H4 (cell line): ENCODE measurements at regions not wholly inside any gene's neighbourhood (a gene's known extent, or its start where the extent isn't known, plus 50 kb on each side); places are given as distances from the start of the nearest gene placed in this dataset.

Experiments
- DNase-seq: peaks from one replicate; pipeline ENCODE4 v3.0.0-alpha.2; 2015; ENCODE audit warnings: low spot score

DNA sequence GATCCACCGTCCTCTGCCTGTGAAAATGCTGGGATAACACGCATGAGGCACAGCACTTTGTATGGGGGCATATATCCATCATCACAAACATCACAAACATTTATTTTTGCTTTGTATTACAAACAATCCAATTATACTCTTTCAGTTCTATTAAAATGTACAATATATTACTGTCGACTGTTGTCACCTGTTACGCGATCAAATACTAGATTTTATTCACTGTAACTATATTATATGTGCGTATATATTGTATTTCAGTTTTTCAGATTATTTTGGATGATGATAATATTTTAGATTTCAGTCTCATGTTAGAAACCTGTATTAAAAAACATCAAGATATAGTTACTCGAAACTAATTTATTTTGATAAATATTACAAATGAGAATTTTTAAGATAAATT is 998.3 kb downstream of the EFNB2 start:
- no peak for DNase-seq

DNA sequence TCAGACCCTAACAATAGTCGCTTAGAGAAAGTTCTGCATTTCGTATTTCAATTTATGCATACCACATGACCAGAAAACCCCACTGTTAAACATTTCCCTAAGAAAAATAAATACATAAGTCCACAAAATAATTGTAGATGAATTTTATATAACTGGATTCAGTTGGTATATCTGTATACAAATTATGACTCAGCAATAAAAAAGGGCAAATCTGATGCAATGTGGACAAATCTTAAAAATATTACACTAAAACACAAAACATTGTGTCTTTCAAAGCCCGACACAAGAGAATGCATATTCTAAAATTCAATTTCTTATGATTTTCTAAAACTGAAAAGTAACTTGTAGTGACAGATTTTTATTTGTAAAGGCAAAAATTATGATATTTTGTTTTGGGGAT is 1005.0 kb downstream of the EFNB2 start:
- no peak for DNase-seq

DNA sequence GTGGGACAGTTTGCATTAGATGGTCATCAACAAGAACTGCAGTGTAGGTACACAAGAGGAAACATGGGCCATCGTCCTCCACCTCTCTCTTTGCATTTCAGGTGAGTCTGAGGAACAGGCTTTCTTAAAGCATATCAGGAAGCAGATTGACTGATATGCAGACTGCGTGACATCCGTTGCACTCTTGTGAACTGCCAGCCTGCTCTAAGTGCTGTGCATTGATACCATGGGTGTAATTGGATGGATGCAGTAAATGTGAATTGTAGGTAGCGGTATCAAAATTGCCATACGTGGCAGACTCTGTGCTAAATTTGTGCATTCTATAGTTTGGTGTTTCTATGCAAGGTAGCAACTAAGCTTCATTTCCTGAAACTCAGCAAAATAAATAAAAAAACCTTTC is 1008.3 kb downstream of the EFNB2 start:
- DNase-seq, result no peak

DNA sequence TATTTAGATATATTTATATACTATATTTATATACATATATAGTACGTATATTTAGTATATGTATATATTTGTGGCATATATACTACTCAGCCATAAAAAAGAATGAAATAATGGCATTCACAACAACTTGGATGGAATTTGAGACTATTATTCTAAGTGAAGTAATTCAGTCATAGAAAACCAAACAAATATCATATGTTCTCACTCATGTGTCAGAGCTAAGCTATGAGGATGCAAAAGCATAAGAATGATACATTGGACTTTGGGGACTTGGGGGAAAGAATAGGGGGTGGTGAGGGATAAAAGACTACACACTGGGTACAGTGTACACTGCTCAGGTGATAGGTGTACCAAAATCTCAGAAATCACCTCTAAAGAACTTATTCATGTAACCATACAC is 1015.7 kb downstream of the EFNB2 start:
- DNase-seq, result no peak

DNA sequence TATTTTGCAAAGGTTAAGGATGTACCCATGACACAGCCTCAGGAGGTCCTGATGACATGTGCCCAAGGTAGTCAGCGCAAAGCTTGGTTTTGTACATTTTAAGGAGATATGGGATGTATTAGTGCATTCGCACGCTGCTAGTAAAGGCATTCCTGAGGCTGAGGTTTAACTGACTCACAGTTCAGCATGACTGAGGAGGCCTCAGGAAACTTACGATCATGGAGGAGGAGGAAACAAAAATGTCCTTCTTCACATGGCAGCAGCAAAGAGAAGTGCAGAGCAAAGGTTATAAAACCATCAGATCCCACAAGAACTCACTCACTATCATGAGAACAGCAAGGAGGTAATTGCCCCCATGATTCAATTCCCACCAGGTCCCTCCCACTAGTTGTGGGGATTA is 1017.4 kb downstream of the EFNB2 start:
- peak; percentile 30 for DNase-seq

DNA sequence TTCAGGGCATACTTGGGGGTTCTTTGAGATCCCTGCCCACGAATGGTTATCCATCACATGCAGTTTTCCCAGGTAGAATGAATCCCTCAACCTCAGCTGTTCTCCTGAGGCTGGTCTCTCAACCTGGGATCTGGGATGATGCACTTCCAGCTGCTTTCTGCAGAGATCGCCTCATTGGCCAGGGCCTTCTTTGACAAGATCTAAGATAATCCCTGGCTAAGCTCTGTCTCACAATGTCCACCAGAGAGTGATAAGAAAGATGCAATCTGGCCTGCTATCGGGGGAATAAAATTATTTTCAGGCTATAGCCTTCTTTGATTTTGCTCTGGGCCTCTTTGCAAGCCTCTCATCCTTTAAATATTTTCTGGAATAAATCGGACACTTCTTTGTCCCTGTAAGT is 1021.1 kb downstream of the EFNB2 start:
- no peak for DNase-seq

DNA sequence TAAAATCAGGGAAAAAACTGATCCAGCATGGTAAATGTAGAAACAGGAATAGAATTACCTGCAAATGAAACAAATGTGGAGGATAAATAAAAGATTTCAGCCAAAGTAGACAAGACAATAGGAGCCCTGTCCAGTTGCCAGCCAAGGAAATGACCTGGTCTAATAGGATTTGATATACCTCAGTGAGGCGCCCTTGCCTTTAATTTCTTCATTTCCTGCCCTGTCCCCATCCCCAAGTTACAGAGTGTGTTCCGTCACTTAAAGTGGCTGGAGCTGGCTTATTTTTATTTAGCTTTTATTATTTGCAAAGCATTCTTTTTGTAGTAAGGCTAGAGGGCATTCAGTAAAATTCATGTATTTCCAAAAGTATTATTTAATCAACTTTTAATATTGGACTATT is 1022.0 kb downstream of the EFNB2 start:
- DNase-seq, result no peak

DNA sequence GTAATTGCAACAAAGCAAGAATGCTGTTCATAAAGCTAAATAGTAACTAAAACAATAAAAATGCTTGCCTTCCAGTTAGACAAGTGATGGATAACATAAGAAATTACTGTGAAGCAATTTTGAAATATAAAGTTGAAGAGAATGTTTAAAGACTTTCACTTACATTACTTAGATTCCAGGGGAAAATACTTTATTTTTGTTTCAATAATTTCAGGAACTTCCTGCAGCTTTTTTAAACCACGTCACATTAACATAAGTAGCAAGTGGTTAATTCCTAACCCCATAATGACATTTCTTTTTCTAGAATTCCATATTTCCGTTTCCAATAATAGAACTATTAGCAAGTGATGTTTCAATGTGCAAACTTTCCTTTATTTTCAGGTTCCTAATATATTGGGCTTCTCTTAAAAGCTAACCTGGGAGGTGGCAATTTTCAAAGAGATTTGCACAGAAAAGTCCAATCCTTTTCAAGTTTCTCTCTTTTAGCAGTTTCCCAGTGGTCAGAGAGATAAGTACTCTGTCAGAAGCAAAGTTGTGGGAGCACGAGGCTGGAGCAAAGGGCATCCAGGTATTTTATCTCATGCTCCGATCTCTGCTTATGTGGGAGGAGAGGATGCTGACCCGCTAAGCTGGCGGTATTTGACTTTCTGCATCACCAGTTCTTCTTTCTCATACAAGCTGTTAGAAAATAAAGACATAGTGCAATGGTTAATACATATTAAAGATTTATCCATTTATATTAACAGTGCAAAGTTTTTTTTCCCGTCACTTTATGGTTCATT is 1025.3 kb downstream of the EFNB2 start:
- no peak for DNase-seq

DNA sequence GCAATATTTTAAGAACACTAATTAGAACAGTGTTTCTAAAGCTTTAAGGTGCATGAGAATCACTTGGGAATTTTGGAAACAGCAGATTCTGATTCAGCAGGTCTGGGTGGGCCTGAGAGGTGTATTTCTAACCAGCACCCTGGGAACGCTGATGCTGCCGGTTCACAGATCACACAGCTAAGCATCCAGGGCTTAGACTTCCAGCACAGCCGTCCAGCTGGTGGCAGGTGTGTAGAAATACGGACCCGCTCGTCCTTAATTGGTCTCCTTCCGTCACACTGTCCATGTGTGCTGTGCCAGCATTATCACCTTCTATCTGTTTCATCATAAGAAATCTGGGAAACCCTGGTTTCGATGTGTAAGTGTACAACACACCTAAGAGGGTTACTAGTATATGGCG is 1029.0 kb downstream of the EFNB2 start:
- DNase-seq, result no peak

DNA sequence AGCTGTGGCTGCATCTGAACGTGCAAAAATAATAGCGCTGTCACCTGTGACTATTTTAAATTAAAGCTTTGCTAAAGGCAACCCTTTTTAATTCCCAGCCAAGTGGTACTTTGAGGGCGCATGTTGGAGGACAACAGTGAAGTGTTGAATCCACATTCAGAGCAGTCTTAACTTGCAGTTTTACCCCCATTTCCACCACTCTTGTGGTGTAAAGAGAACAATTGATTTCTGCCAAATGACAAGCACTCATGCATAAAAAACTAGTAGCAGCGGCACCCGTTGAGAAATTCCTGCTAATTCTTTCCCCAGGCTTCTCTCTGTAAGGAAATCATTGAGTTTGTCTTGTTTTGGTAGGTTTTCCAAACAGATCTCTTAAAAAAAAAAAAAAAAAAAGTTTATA is 1033.3 kb downstream of the EFNB2 start:
- DNase-seq, result no peak

DNA sequence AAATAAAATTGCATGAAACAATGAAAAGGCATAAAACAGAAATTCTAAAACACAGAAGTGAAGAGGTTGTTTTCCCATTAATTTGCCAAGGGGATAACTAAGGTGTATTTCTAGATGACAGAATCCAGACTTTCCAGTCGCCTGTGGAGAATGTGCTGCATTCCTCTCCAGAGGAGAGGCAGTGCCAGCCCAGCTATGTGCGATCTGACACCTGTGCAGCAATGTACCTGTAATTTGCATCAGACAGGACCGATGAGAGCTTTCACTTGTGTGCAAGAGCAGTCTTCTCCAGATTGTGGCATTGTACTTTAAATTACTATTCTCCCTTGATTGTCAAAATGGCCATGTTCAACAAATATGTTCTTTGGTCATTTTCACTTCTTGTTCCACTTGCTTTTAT is 1037.9 kb downstream of the EFNB2 start:
- no peak for DNase-seq

DNA sequence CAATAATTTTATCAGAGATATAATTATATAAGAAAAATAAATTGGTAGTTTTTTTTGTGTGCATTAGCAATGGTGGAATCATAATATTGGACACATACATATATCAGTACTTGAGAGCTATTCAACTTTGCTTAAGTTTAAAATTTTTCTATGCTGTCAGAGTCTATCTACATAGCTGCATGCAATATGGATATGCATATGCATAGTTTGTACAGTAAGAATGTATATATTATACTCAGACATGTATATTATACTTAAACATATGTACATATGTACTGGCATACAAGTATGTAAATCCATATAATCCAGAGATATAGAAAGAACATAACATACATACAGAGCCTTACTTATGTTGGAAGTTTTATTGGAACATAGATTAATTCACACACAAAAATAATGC is 1043.2 kb downstream of the EFNB2 start:
- no peak for DNase-seq

DNA sequence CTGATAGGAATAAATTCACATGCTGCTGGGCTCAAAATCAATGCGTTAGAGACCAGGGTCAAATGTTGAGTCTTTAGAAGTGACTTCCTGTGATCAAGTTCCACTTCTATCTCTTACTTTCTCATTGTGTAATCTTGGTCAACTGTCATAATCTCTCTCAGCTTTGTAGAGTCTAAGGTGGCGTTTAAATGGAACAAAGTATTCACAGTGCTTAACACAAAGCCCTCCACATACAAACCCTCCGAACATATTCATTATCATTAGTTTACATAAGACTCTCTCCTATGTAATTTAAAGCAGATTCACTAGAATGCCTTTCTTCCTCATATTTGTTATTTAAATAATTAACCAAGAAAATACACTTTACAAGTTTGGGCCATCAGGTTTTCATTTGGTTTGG is 1044.1 kb downstream of the EFNB2 start:
- DNase-seq, result no peak

DNA sequence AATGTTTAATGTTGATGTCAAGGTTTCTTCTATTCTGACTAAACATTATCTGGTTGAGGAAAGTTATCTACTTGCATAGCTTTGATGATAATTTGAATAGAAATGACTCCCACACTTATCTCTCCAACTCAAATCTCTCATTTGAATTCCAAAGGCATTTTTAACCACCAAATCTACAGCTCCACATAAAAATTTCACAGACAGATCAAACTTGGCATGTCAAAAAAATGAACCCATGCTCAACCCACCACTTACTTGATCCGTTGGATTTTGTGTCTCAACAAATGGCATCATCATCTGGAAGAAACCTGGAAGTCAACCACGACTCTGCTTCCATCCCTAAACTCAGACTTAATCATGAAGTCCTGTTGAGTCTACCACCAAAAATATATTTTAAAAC is 1050.4 kb downstream of the EFNB2 start:
- DNase-seq, result no peak

DNA sequence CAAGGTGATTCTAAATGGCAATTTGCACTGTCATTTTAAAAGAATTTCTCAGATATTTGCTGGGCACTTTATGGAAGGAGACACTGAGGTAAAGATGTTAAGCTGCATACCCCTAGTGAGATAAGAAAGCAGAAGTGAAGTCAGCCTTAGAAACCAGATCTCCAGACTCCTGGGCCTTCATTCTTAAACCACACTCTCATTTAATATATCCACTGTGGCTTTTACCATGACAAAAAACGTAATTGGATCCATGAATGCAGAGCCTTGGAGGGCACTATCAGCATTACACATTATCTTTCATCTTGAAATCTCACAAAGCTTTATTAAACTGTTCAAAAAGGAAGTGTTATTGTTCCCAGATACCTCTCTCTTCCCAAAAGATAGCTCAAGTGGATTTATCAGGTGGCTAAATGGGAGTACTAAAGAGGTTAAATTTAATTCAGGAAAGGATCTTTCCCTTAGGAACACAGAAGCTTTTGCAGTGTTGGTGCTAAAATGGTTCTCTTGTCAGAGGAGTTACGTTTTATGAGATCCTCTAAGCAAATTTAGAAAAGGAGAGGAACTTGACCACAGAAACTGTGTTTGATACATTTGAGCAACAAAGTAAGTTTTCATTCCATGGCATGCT is 1060.4 kb downstream of the EFNB2 start:
- no peak for DNase-seq

DNA sequence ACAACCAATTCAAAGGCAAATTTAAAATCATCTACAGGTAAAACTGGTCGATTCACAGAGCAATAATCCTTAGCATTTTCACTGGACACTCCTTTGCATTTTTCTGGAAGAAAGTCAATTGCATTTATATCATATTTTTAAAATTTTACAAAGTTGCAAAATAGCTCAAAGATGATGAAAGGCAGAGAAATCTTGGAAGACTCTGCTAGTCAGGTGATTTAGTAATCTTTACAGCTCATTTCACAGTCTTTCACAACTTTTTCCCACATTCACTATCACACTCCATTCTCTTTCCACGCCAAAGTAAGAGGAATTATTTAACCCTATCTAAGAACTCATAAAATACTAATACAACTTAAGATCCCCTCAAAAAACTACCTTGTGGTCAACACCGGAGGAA is 1063.8 kb downstream of the EFNB2 start:
- DNase-seq, result no peak

DNA sequence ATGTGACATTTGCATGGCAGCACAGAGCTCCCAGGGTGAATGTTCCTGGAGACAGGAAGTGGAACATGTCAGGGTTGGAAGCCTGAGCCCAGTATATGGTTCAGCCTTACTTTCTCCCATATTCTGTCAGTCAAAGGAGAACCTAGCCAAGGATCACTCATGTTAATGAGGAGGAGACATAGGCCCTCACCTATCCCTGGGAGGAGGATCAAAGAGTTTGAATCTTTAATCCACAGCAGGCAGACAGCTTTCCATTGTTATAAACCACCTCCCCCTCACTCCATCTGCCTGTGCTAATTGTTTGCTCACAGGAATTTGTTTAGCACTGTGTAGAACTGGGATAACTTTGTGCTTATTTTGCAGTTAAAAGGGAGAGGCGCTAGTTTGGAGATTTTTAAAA is 1069.1 kb downstream of the EFNB2 start:
- DNase-seq, result no peak

DNA sequence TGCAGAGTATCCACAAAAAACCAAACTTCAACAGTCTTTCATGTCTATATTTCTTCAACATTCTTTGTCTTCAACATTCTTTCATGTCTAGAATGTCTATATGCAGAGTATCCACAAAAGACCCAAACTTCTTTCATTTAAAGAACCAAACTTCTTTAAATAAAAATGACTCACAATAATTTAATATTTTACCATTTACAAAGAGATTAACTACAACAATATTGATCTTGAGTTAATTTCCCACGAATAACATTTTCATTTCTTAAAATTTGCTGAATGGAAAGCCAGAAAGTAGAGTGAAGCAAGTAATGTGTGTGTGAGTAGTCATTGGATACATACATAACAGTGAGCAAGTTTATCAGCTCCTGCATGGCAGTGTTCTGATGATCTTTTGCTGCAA is 1069.7 kb downstream of the EFNB2 start, which contains the start of gene DAOA:
Gene DAOA, plus strand, starts transcription at position 301 of the 400 bp plus-strand sequence.
- no peak for DNase-seq

DNA sequence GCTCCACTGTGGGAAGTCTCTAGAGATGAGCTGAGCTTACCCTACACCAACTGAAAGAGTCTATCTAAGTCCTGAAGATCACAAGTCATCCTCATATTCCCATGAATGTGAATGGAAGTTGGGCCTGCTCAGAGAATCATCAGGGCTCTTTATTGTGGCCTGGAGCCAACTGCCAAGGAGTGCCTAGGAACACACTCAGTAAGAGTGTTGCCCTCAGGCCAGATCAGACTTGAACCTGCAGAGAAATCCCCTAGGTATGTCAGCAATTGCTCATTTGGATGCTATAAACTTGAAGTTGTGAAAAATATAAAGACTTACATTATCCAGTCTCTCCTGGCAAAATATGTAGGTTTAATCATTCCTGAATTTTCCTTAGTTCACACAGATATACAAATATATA is 1070.2 kb downstream of the EFNB2 start:
- no peak for DNase-seq

DNA sequence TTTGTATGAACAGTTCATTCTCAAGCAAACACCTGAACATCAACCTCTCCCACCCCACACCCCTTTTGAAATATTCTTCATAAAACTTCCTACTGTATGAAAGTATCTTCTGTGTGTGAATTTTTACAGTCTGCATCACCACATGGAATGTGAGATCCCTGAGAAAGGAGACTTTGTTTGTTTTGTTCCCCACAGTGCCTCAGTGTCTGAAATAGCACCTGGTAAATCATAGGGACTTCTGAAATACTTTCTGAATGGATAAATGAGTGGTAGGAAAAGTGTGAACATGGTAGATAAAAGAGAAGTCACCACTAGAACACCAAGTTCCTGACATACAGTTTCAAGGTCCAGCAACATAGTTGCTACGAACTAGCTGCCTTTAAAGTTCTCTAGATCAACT is 1071.2 kb downstream of the EFNB2 start:
- no peak for DNase-seq

DNA sequence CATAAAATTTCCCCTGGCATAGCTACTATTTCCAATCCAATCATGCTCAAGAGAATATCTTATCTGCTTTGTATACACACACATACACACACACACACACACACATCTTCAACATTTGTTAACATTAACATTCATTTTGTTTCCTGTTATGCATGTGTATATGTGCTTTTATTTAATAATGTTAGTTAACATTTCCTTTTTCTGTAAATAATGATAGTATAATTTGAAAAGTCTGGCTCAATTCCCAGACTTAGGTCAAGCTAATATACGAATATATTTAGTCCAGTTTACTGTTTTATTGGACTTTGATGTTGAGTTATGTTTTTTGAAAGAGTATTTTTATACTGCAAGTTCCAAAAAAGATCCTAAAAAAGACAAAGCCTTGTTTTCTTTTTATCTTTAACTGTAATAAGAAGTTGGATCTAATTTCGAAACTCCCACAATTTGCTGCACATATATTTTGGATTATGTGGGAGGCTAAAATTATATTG is 1072.4 kb downstream of the EFNB2 start:
- DNase-seq, result no peak

DNA sequence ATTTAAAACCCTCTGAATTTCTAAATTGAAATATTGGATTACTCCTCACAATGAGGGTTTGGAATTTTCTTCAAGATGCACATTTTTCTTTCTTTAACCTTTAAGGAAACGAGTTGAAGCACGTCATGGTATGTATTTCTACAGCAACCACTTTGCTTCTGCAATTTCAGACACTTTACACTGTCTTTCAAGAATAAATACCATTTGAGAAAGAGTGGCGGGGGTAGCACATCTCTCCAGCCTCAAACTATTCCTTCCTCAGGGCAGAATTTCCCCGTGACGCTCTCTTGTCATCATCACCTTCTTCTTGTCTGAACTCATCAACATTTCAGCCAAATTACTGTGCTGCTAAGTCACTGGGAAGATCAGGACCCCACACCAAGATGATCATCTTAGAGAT is 1073.4 kb downstream of the EFNB2 start:
- no peak for DNase-seq

DNA sequence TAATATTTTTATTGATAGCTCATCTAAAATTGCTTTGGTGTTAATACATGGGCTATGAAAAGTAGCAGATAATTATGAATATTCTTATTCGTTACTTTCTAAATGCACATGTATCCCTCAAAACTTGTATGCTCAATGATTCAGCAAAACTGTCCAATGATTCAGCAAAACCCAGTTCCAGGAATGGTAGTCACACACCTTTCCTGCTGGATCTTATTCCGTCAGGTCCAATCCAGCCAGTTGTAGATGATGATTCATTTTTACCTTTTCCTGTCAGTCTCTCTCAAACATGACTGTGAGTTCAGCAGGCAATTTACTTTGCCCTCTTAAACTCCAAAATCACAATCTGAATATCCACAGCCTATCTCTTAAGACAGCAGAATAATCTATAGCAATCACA is 1082.6 kb downstream of the EFNB2 start:
- DNase-seq, result no peak

DNA sequence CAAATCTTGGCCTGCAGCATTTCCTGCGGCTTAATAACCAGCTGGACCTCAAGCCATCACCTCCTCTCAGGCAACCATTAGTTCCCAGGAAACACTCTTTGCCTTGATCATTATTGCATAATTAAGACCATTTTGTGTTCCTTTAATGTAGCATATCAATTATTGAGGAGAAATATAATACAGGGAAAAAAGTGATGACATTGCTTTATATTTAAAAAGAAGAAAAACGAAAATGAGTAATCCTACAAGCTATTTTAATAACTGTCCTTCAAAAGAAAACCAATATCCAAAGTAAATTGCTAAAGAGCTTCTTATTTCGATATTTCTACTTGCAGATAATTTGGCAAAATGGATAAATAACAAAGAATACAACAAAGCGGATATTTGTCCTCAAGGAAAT is 1084.7 kb downstream of the EFNB2 start:
- DNase-seq, result no peak
